WI38 (cell line): ENCODE measurements at regions not wholly inside any gene's neighbourhood (a gene's known extent, or its start where the extent isn't known, plus 50 kb on each side); places are given as distances from the start of the nearest gene placed in this dataset.

ENCODE experiments used
- H3K4me3 ChIP-seq: 2 replicates; pipeline ENCODE4 v1.5.1; 2011; ENCODE audit warnings: low read depth, mild to moderate bottlenecking, control low read depth, low read length
- CTCF ChIP-seq: IDR thresholded peaks from 2 replicates; pipeline ENCODE4 v1.5.1; 2012; ENCODE audit warnings: low read depth, mild to moderate bottlenecking, control low read depth, low read length

DNA sequence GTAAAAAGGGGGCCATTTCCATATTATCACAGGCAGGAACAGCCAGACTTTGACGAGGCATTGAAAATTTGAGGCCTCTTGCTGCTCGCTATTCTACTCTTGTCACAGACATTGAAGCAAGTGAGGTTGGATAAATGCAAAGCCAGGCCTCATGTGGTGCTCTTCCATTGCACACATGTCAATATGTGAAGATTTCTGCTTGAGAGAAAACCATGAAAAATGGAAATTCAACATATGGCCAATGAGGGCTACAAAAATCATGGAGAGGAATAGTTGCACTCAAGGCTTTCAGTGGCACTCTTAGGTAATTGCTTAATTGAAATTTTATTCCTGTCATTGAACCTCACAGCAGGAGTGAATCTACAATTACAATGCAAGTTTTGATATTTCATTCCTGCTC, 185.6 kb upstream of the MBNL1 start:
- TF ChIP-seq CTCF, result no peak
- H3K4me3 ChIP-seq, result no peak overlapping the region

DNA sequence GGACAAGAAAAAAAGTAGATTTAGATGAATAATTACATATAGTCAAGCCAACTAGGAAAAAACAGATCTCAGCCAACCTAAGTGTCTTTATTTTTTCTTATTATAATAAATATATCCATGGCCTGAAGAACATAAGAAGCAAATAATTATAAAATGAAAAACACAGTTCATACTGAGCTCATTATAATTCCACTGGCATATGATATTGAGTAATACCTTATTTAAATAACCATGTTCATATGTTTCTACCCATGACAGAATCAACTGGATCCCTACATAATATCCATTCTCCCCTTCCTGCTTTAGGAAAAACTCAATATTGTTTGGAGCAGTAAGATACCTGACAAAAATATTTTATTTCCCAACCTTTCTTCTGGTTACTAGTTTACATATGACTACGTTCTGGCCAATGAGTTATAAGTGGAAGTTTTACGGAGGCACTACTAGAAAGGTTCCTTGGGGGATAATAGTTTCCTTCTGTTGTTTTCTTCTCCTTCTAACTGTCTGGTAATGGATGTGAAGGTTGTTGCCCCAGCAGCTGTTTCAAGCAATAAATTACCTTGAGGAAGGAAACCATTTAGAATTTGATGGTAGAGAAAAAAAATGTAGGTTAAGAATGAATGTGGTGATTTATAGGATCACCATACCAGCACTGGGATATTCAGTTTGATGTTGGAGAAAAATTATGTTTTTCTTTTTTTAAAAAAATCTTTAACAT, 184.1 kb upstream of the MBNL1 start:
- TF ChIP-seq CTCF, result no peak
- no peak overlapping the region for H3K4me3 ChIP-seq

DNA sequence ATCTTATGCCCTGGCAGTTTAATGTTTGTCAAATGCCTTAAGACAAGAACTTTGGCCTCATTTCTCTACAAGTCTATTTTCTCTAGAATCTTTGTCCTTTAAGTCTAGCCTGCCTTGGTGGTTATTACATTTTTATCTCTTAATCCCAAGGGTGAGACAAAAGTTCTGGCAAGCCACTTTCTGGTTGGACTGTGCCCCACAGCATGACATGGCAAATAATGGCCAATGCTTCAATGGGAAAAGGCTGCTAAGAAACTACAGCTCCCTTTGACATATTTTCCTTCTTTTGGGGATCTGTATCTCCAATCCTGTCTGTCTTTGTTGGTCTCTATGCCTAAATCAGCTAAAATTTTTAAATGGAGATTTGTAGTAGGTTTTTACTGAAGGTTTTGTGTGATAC, 181.6 kb upstream of the MBNL1 start:
- TF ChIP-seq CTCF, result no peak
- H3K4me3 ChIP-seq, result no peak overlapping the region

DNA sequence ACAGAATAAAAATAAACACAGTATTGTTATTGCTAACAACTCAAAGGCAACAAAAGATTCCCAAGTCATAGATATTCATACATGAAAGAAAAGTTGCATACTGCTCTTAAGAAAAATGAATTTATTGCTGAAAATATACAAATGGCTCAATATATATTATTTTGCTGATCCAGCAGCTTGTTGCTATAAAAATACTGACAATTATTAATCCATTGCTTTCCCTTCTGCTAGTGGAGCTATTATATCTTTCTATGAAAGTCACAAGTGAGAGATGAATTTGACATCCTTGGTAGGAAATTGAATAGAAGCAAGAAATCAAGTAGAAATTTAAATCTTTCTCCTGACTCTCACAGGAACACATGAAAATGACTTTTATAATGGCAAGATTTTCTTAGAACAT, 179.2 kb upstream of the MBNL1 start:
- H3K4me3 ChIP-seq, result no peak overlapping the region
- TF ChIP-seq CTCF, result no peak

- no peak for TF ChIP-seq CTCF
- H3K4me3 ChIP-seq, result no peak overlapping the region
Measured at GRCh38 chr3:152091725-152092124, 177.0 kb upstream of the MBNL1 start.

- no peak overlapping the region for H3K4me3 ChIP-seq
- no peak for TF ChIP-seq CTCF
Measured at GRCh38 chr3:152093901-152094300, 174.8 kb upstream of the MBNL1 start.

DNA sequence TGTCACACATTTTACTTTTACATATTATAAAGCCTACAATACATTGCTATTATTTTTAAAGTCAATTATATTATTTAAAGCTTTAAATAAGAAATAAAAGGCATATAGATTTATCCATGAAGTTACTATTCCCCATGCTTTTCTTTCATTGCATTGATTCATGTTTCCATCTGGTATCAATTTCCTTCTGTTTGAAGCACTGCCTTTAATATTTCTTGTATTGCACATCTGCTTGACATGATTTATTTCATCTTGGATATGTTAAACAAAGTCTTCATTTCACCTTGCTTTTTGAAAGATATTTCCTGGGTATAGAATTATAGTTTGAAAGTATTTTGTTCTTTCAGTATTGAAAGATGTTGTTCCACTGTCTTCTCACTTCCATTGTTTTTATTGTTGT, 174.3 kb upstream of the MBNL1 start:
- H3K4me3 ChIP-seq, result no peak overlapping the region
- TF ChIP-seq CTCF, result no peak
